ENCODE measurements at regions not wholly inside any gene's neighbourhood (a gene's known extent, or its start where the extent isn't known, plus 50 kb on each side); places are given as distances from the start of the nearest gene placed in this dataset.

DNA sequence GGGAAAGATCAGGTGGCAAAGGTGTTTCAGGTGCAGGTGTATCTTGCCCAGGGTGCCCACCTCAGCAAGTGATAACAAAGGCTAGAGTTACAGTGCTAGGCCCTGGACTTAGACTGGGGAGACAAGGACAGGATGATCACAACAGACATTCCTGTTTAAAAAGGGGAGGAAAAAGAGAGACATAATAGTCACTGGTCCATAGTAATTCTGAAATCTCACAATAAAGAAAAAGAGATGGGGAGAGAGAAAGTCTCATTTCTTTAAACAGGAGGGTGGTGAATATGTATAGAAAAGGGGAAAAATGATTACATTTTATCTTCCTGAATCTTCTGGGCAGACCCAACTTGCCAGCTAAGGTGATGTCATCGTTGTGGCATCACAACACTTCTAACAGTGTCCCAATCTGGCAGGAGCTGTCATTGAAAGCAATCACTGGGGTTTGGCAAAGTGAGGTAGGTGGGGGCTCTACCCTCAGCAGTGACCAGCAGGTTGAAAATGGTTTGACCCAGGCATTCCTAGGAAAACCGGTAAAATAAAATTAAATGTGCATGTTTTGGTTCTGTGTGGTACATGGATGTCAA, 99.5 kb downstream of the ZNF621 start:
- Histone ChIP-seq H2AFZ (ENCODE audit: low read length) (no peak overlapping the region), H3K27me3 (replicated peaks in 1 of 4; ENCODE audit: control insufficient read depth in 3 of 4, extremely low read depth in 1 of 4, insufficient read depth in 3 of 4, low read length in 3 of 4) (no peaks in the 10 kb centered on the region), H3K4ac (replicated peaks; ENCODE audit: insufficient read length, low read depth, low read length) (no peak overlapping the region), H3K4me1 (replicated peaks in 1 of 4; ENCODE audit: control insufficient read depth in 3 of 4, insufficient read depth in 4 of 4, low read length in 3 of 4) (no peaks in the 10 kb centered on the region), H4K8ac (ENCODE audit: extremely low read depth, insufficient read depth, low read length) (no peak overlapping the region), H3K23me2 (ENCODE audit: low read depth, low read length) (no peaks in the 10 kb centered on the region), H3K18ac (ENCODE audit: extremely low read depth, low read length) (no peak overlapping the region), H2AK5ac (ENCODE audit: low read depth, low read length) (no peak overlapping the region), H3K9me3 (ENCODE audit: insufficient read depth in 2 of 2, low read depth in 1 of 2, low read length in 1 of 2) (peaks cover 10% of the 10 kb centered on the region in 2 experiments), H3K4me3 (ENCODE audit: extremely low read depth in 1 of 4, insufficient read depth in 2 of 4, low read depth in 3 of 4, low read length in 4 of 4) (no peak overlapping the region), H2BK5ac (ENCODE audit: low read depth, low read length) (no peak overlapping the region), H2BK12ac (ENCODE audit: low read depth, low read length) (no peak overlapping the region), H3K14ac (ENCODE audit: insufficient read length) (no peak overlapping the region), H3K23ac (ENCODE audit: insufficient read length) (no peak overlapping the region), H4K20me1 (replicated peaks in 1 of 2; ENCODE audit: control insufficient read depth in 1 of 2, insufficient read depth in 2 of 2, low read length in 2 of 2) (no peaks in the 10 kb centered on the region), H3K27ac (ENCODE audit: low read depth, low read length) (no peak overlapping the region), H3K56ac (replicated peaks; ENCODE audit: insufficient read length, low read depth, low read length) (no peak overlapping the region), H3K79me1 (ENCODE audit: low read depth, low read length) (no peaks in the 10 kb centered on the region), H3K36me3 (ENCODE audit: control insufficient read depth in 2 of 4, insufficient read depth in 4 of 4, low read length in 3 of 4) (no peaks in the 10 kb centered on the region), H4K5ac (ENCODE audit: insufficient read length, low read depth, low read length) (no peak overlapping the region), H3K4me2 (ENCODE audit: insufficient read depth in 1 of 2, low read depth in 2 of 2, low read length in 2 of 2) (no peak overlapping the region), H2BK15ac (ENCODE audit: low read length) (no peak overlapping the region), H2BK120ac (replicated peaks; ENCODE audit: low read depth, low read length) (no peak overlapping the region), H3K9ac (replicated peaks in 1 of 4; ENCODE audit: extremely low read depth in 1 of 4, low read depth in 3 of 4, low read length in 3 of 4) (no peak overlapping the region), H4K91ac (replicated peaks; ENCODE audit: insufficient read length, low read length) (no peak overlapping the region), H2BK20ac (ENCODE audit: low read length) (no peak overlapping the region), H3K79me2 (ENCODE audit: control insufficient read depth in 1 of 2, insufficient read depth in 2 of 2, low read length in 2 of 2) (no peaks in the 10 kb centered on the region)
- FAIRE-seq = no peak
- TF ChIP-seq GTF2F1 (IDR thresholded peaks at IDR 0.05; ENCODE audit: borderline replicate concordance, low read depth, low read length) = no peak
- TF ChIP-seq CHD2 (IDR thresholded peaks at IDR 0.05; ENCODE audit: low read length) = no peak
- TF ChIP-seq SAP30 (IDR thresholded peaks at IDR 0.05; ENCODE audit: insufficient read depth, insufficient replicate concordance, low read length) = no peak
- no peak for TF ChIP-seq SP2 (IDR thresholded peaks at IDR 0.05; ENCODE audit: low read length)
- TF ChIP-seq KDM5A (IDR thresholded peaks at IDR 0.05; ENCODE audit: low read length) = no peak
- TF ChIP-seq SP1 (IDR thresholded peaks at IDR 0.05; ENCODE audit: low read depth, low read length) = no peak
- TF ChIP-seq ZNF274 (IDR thresholded peaks at IDR 0.05; ENCODE audit: borderline replicate concordance, extremely low read depth, low read length) = no peak
- TF ChIP-seq NRF1 (IDR thresholded peaks at IDR 0.05; ENCODE audit: low read depth, low read length) = no peak
- DNase-seq (ENCODE audit: low read depth in 1 of 2, low spot score in 2 of 2) = no peak
- POLR2A ChIA-PET (ENCODE audit: partially characterized antibody) = no interaction called here
- CTCF ChIA-PET (ENCODE audit: partially characterized antibody) = no interaction called here
- 92% methylated on average over 2 of the region's 2 CpGs; no CpG with 5 or more reads in 1 of the 2 experiments for WGBS, 2 experiments (ENCODE audit: extremely low coverage in 1 of 2, insufficient coverage in 1 of 2, insufficient read length in 1 of 2, insufficient replicate concordance in 2 of 2, low coverage in 1 of 2, low lambda C conversion rate in 2 of 2, missing lambda C conversion rate in 1 of 2)
